HG02588 (cell line): ENCODE measurements at regions not wholly inside any gene's neighbourhood (a gene's known extent, or its start where the extent isn't known, plus 50 kb on each side); places are given as distances from the start of the nearest gene placed in this dataset.
A peak's percentile ranks its signal among the peaks of the same experiment; 100 is the strongest.
"Not testable (repeated sequence)": the region's sequence is repeated elsewhere in the genome, so short reads cannot be mapped to it uniquely, and the experiment has no call there.

Experiments
- ATAC-seq: cut with Tn5 transposase; IDR thresholded peaks from one replicate; pipeline ENCODE4 v1.9.1; 2021; ENCODE audit warnings: mild to moderate bottlenecking, moderate library complexity; ENCODE audit not compliant: unreplicated experiment

DNA sequence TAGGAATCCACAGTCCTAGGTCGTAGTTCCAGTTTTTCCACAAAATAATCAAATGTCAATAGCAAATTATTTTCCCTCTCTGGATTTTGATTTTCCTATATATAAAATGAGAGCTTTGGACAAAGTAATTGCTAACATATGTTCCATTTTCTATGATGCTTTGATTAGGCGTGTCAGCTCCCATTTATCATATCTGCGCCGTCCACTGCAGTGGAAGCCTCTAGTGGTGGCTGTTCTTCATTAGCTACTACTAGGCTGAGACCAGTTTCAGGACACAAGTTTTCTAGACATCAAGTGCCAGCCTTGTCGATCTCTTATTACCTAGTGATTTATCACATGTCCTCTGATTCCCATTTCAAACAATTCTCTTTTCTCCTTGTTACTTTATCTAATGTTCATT lies 271.5 kb downstream of the TUSC7 start:
- ATAC-seq = no peak

DNA sequence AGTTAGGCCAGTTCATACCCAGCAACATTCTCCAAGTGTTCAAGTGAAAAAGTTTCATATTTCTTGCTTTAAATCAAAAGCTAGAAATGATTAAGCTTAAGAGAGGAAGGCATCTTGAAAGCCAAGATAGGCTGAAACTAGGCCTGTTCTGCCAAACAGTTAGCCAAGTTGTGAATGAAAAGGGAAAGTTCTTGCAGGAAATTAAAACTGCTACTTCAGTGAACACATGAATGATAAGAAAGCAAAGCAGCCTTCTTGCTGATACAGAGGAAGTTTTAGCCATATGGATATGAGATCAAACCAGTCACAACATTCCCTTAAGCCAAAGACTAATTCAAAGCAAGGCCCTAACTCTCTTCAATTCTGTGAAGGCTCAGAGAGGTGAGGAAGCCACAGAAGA lies 274.7 kb downstream of the TUSC7 start:
- no peak for ATAC-seq

DNA sequence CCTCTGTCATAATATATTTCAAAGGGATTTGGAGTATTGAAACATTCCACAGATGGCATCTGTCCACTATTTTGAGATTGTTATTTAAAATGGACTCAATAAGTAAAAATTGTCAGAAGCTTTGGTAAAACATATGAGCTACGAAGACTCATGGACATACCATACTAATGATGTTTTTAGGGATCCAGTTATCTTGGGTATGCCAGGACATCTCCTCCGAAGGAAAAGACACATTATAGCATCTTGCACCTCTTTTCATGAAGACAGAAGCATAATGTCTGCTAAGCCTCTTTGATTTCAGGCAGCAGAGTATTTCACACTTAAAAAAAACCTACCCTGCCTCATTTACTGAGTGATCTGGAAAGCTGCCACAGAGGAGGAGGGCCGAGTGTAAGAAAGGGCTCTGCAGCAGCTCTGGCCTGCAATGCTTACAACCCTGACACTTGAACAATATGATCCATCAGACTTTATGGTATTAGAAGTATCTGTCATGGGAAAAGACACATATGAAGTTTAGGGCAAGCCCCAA lies 284.8 kb downstream of the TUSC7 start:
- no peak for ATAC-seq

DNA sequence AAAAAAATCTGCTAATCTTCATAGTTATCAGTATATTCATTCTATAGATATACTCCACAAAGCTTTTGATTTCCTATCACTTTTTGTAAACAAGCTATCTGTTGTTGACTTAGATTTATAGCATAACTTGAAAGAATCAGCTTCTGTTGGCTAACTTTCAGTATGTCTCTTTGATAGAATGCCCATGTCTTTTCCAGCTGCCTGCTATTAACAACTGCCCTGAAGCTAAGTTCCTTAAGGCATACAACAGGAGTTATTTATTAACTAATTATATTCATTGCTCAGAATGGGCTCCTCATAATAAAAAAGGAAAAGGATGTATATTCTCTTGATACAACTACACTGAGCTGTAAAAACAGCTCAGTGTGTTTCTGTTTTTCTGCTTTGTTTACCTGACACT lies 293.9 kb downstream of the TUSC7 start:
- no peak for ATAC-seq

DNA sequence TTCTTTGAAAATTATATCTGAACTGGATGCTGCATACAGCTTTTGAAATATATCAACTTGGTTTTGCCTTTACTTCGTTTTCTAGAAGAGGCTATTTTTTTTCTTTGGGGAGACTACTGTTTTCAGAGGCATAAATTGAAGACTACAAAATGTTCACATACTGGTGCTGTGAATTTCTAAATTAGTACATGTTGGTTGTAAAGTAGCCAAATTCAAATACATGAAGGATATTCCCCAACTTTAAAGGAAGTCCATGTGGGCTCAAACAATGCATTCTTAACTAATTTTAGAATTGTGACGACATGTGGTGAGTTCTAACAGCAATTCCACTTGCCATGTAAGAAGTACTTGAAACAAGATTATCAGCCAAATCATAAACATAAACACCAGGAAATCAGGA lies 295.7 kb downstream of the TUSC7 start:
- no peak for ATAC-seq

DNA sequence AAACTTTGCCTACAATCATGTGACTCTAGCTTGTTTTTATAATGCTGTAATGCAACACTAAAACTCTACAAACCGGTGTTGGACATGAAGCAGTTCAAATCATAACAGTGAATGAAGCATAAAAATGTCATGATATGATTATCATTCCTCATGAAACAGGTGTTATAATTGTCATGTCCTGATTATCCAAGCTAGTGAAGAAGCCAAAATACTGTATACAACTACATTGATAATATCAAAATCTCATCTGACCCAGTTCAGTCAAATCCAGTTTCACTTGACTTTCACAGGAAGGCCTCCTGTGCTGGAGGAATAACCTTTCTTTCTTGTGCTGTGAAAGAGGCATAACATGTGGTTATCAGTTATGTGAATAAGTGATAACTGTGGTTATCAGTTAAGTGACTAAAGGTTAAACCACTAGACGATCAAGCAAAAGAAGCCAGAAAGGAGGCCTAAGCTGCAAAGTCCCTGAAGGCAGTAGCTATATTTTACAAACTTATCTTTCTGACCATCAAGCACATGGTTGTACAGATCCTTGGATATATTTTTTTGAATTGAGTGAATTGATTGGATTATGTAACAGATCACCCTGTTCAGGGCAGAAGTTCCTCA lies 296.4 kb downstream of the TUSC7 start:
- ATAC-seq = no peak

DNA sequence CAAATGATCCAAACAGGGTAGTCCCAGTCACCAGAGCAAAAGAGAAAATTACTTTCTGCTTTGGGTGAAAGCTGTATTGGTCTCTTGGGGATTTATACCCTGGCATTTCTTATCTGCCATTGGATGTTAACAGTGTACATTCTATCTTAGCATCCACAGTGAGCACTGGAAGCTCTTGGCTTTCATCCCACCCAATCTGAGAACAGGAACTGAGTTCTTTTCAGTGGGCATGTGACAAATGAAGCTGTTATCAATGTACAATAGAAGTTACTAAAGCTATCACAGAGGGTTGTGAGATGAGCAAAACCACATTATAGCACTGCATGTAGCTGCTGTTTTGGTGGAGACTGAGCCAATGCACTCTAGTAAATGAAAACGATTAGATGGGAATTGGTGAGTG lies 300.7 kb downstream of the TUSC7 start:
- ATAC-seq = no peak

DNA sequence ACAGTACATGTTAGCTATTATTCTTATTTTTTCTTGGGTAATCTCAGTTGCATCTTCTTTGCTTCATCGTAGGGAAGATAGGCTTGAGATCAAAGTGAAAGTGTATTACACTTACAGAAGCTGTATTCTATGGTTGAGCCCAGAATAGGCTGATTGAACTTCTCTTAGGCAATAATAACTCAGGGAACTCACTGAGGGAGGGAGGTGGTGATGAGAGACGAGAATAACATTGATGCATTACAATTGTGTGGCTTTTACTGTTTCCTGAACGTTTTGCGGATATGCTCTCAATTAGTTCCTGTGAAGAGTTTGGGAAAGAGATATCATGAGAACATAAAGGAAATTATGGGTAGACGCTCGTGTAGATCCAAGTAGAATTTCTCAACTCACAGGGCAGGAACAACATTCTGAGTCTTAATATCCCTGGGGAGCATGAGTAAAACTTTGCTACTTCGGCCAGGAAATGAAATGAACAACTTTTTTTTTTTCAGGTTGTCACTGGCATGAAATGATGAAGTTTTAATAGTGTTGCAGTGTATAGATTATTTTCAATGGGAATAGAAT lies 302.2 kb downstream of the TUSC7 start:
- ATAC-seq = no peak

DNA sequence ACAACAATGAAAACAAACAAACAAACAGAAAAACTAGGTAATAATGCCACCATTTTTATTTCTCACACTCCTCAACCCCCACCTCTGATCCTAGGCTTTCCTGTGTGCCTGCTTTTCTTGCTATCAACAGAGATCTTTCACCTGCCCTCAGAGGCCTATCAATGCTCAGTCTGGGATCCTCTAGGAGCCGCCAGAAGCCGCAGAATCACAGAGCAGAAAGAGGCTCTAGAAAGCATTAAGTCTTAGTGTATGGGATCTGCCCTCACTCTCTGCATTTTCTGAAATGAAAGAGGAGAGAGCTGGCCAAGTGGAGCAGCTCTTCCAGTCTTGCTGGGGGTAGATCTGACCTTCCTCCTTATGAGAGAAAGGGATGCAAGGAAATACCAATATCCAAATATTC lies 306.8 kb downstream of the TUSC7 start:
- no peak for ATAC-seq

DNA sequence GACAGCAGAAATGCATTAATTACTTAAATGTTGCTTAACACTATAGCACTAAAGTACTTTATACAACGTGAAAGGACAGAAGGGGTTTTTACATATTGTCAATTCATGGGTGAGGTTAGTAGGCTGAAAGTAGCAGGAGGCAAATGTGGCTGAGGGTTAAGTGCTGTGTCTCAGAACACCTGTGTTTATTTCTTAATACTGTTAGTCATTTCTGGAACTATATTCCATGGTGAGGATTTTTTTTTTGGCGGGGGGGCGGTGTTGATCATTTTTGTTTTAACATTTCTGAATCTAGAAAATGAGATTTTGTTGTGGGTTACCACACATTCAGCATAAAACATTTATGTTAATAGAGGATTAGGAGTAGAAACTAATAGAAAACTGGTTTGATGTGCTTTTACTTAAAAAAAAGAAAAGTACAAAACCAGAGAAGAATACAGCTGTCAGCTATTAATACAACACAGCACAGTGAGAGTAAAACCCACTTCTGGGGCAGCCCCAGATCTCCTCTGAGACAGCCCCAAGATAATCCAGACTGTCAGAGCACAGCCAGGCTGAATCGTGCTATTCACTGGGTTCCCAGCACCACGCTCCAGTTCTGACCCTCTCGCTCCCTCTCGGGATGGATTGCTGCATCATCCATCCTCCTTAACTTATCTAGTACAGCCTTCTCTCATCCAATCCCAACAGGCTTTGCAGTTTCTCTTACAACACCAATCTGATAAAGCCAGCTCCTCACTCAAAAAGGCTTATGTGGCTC lies 307.7 kb downstream of the TUSC7 start:
- peak; percentile 88 for ATAC-seq

DNA sequence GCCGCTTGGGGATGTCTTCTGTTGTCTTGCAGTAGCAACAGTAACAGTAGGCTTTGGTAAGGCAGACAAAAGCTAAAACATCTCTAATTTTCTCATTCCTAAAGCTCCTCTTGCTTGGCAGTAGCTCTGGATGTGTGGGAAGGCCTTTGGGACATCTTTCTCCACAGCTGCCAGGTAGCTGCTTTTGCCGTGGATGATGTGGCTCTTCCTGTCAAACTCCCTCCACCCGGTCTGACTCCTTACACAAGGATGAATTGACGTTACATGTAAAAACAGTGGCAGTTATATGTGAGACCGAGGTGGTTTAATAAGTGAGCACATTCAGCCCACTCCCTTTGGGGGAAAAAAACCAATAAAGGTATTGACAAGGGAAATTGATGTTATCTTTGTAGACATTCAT lies 309.1 kb downstream of the TUSC7 start:
- no peak for ATAC-seq

DNA sequence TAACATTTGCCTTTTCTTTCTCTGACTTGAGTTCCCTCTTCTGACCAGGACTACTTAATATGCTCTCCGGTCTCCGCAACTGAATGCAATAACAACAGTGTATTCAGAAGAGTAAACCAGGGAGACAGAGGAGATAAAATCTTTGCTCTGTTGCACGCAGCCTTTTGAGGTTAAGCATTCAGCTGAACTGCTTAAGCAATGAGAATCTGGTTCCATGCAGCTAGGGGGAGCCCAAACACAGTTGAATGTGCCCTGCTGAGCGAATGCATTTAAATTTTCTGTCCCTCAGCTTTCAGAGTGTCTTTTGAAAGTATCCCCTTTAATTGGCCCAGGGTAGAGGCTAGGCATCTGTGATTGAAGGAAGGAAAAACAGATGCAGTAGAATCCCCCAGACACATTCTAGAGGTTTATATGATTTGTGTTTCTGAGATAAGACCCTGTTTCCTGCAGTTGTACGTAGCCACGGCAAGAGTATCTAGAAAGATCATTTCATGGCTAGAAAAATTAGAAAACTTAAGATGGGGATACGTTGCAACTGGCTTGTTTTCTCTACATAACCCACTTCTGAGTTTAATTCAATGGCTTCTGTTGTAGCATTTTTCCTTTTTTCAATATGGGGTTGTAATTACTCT lies 309.6 kb downstream of the TUSC7 start:
- ATAC-seq = peak; percentile 41

DNA sequence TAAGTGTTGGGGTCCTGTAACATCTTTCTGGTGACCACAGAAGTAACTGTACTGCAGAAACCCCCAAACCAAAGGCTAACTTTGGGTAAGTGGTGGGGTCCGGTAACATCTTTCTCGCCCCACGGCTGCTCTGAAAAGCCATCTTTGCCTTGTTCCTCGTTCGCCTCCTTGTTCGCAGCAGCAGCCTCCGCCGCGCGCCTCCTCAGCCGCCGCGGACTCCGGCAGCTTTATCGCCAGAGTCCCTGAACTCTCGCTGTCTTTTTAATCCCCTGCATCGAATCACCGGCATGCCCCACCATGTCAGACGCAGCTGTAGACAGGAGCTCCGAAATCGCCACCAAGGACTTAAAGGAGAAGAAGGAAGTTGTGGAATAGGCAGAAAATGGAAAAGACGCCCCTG lies 316.8 kb downstream of the TUSC7 start:
- ATAC-seq = no peak

DNA sequence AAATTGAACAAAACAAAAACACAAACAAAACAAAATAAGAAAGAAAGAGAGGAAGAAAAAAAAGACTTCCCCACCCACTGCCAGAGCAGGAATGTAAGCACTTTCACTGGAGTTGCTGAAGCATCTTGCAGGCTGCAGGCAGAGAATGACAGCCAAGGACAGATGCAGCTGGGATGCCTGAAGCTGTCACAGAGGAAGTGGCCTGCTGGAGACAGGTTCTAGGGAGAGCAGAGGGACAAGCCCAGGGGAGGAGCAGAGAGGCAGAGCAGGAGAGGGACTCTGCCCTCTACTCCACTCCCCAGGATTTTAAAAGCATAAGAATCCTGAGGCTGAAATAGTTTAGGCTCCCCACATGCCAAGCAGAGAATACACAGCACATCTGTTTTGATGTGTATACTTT lies 326.2 kb downstream of the TUSC7 start:
- no peak for ATAC-seq

DNA sequence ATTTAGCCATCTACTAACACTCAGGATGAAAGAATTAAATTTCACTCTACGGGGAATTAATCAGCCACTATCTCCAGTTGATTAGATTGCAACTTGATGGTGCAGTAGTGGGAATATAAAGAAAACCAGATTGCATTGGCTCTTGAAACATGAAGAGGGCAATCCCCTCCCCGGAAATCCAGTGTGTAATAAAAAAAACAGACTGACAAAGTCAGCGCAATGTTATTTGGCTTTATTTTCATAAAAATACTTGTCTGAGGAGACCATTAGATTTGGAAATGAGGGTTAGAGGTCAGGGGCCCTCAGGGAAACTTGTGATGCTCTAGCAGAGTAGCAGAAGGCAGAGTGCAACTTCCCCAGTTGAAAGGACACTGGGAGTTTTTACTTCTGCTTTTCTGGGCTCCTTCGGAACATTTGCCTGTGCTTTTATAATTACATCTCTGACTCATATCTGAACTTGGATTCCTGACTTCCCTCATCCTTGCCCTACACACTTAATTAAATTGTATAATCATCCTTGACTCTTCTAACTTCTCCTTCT lies 326.8 kb downstream of the TUSC7 start:
- no peak for ATAC-seq

DNA sequence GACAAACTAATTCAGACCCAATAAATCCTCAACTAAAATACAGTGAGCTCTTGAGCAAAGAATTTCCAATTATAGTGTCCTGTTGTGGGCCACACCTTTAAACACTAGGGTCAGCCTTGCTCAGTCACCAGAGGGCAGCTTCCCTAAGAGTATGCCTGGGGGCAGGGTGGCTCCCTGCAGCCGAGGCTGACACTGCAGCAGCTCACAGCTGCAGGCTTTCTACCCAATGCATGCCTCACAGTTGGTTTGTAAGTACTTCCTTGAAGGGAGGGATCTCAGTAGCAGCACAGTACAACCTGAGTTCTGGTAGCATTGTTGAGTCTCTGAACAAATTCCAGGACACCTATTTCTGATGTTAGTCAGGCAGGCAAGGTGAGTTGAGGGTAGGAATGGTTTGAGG lies 335.6 kb downstream of the TUSC7 start:
- ATAC-seq = no peak

DNA sequence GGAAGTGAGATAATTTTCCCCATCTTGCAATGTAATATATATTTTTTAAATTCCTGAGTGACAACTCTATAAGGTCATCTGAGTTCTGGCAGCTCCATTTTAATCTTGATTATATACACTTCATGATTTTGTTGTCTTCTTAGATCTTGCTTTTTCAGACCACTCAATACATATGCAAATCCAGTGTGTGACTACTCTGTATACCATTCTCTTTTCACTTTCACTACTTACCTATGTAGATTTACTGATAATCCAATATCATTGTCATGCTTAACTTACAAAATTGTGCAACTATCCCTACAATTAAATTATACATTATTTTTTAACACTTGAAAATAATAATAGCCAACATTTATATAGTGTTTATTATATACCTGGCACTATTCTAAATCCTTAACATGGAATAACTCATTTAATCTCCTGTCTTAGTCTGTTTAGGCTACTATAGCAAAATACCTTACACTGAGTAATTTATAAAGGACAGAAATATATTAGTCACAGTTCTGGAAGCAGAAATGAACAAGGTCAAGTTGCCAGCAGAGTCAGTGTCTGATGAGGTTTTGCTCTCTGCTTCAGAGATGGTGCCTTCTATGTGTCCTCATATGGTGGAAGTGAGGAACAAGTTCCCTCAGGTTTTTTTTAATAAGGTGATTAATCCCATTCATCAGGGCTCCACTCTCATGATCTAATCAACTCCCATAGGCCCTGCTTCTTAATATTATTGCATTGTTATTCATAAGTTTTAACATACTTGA lies 338.5 kb downstream of the TUSC7 start:
- no peak for ATAC-seq

DNA sequence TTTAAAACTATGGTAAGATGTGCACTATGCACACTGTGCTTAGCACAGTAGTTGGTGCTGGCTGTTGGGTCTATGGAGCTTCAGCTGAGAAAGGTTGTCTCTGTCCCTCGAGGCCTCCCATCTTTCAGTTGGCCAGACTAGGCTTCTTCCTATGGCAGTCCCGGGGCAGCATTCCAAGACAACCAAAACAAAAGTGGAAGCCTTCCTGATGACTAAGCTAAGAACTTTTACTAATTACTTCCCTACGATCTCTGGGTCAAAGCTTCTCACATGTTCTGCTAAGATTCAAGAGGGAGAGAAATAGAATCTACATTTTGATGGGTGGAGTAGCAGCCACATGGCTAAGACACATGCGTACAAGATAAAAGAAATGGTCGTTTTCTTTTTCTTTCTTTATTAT lies 342.8 kb downstream of the TUSC7 start:
- no peak for ATAC-seq

DNA sequence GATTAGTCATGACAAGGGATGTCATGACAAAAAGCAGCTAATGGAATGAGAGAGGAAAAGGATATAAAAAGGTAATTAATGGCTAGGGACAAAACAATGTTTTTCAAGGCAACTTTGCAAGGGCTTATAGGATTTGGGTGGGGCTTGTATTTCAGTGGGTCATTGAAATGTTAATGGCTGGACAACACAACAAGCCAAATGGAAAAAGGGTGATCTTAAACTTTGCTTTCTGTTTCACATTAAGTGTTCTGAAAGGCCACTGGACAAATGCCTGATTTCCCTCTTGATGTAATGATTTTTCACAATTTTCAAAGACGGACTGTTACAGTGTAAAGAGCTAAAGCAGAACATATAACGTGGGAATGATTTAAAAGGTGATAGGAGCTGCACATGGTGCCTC lies 345.0 kb downstream of the TUSC7 start:
- ATAC-seq = no peak

DNA sequence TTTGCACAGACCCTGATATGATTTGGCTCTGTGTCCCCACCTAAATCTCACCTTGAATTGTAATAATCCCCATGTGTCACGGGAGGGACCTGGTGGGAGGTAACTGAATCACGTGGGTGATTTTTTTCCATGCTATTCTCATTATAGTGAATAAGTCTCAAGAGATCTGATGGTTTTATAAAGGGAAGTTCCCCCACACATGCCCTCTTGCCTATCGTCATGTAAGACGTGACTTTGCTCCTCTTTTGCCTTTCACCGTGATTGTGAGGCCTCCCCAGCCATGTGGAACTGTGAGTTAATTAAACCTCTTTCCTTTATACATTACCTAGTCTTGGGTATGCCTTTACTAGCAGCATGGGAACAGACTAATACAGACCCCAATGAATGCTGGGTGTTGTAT lies 347.4 kb downstream of the TUSC7 start:
- ATAC-seq = not testable (repeated sequence)
